Panc1 (cell line): ENCODE measurements at regions not wholly inside any gene's neighbourhood (a gene's known extent, or its start where the extent isn't known, plus 50 kb on each side); places are given as distances from the start of the nearest gene placed in this dataset.

Experiments
- ATAC-seq: fragments of 200-7000 bp; cut with Tn5 transposase; 2 replicates; pipeline ENCODE4 v1.9.1; 2020; ENCODE audit warnings: mild to moderate bottlenecking, moderate library complexity
- BruUV-seq: library from RNA; stranded (reverse); fragments of 400-500 nt; replicated peaks from 2 replicates; lab custom pipeline; 2021; lab: Mats Ljungman, UMichigan
- CTCF ChIA-PET: fragments of 300-600 bp; sonication (Branson Sonifier 250); formaldehyde crosslinking; loops from one replicate; lab custom pipeline; 2022; ENCODE audit warnings: antibody characterized with exemption; lab: Charles Lee
- POLR2A ChIA-PET: fragments of 300-600 bp; sonication (Branson Sonifier 250); formaldehyde crosslinking; loops from one replicate; lab custom pipeline; 2022; ENCODE audit warnings: antibody characterized with exemption; lab: Charles Lee
- DNase-seq: peaks from one replicate; pipeline ENCODE4 v3.0.0-alpha.2; 2010; ENCODE audit warnings: low read depth, low spot score
- H3K27ac ChIP-seq: 2 replicates; pipeline ENCODE4 v1.5.1; 2011; ENCODE audit warnings: mild to moderate bottlenecking, low read length, inconsistent platforms
- H3K27me3 ChIP-seq: fragments of 200-500 bp; sonication (Bioruptor generic); 2 replicates; pipeline ENCODE4 v1.6.0; 2014; ENCODE audit warnings: low read length, inconsistent platforms; ENCODE audit not compliant: control insufficient read depth, insufficient read depth
- H3K36me3 ChIP-seq: fragments of 200-500 bp; sonication (Bioruptor generic); 2 replicates; pipeline ENCODE4 v1.5.1; 2014; ENCODE audit warnings: inconsistent platforms, mild to moderate bottlenecking, low read length, moderate library complexity; ENCODE audit not compliant: control insufficient read depth, insufficient read depth
- H3K4me1 ChIP-seq: 2 replicates; pipeline ENCODE4 v1.5.1; 2011; ENCODE audit warnings: inconsistent platforms, mild to moderate bottlenecking, low read length, moderate library complexity; ENCODE audit not compliant: control insufficient read depth, insufficient read depth
- H3K4me3 ChIP-seq, 2 experiments: 2 replicates each; pipeline ENCODE4 v1.5.1; 2011 to 2012; ENCODE audit warnings: low read depth in 2 of 2, low read length in 2 of 2, mild to moderate bottlenecking in 2 of 2, inconsistent platforms in 1 of 2, moderate library complexity in 1 of 2
- H3K9me3 ChIP-seq: fragments of 200-500 bp; sonication (Bioruptor generic); 2 replicates; pipeline ENCODE4 v1.5.1; 2014; ENCODE audit warnings: low read depth, mild to moderate bottlenecking, inconsistent platforms, low read length, moderate library complexity; ENCODE audit not compliant: control insufficient read depth, insufficient read depth
- CTCF ChIP-seq: fragments of 450-650 bp; IDR thresholded peaks from 2 replicates; pipeline ENCODE4 v1.5.1; 2017; ENCODE audit warnings: mild to moderate bottlenecking
- POLR2AphosphoS5 ChIP-seq: IDR thresholded peaks from 2 replicates; pipeline ENCODE4 v1.6.1; 2012; ENCODE audit warnings: mild to moderate bottlenecking, low read depth, low read length, moderate library complexity
- REST ChIP-seq, 2 experiments: IDR thresholded peaks; 2 replicates each; pipeline ENCODE4 v1.6.1; 2011 to 2012; ENCODE audit warnings: low read depth in 2 of 2, control low read depth in 1 of 2, low read length in 1 of 2, mild to moderate bottlenecking in 1 of 2, moderate library complexity in 1 of 2; ENCODE audit not compliant: insufficient read depth in 1 of 2
- SIN3A ChIP-seq: IDR thresholded peaks from 2 replicates; pipeline ENCODE4 v1.6.1; 2012; ENCODE audit warnings: low read depth, mild to moderate bottlenecking, low read length, moderate library complexity, borderline replicate concordance; ENCODE audit not compliant: insufficient read depth
- TCF7L2 ChIP-seq: IDR thresholded peaks from 2 replicates; pipeline ENCODE4 v1.6.1; 2011; ENCODE audit warnings: mild to moderate bottlenecking, low read depth, low read length, inconsistent platforms
- in situ Hi-C: cut with HindIII; loops from 2 replicates; pipeline ENCODE4 v1.10.0; 2016; ENCODE audit warnings: low sequenced_read_pairs, low pct_unique_long_range_greater_than_20kb
- intact Hi-C: fragments of 100-400 bp; cut with micrococcal nuclease; formaldehyde crosslinking; loops from one replicate; pipeline ENCODE4 v1.10.0; 2022; ENCODE audit not compliant: unreplicated experiment

DNA sequence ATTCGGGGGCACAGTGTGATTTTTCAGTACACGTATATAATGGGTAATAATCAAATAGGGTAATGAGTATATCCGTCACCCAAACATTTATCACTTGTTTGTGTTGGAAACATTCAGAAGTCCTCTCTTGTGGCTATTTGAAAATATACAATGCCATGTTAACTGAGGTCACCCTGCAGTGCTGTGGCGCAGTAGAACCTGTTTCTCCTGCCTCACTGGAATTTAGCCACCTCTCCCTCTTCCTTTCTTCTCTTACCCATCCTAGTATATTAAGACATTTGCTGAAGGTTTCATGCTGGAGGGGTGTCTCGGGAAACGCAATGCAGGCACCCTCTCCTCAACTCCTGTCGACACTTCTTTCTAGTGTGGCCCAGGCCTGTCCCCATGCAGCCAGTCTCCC is 425.3 kb upstream of the MKI67 start:
- Histone ChIP-seq H3K36me3 (no peaks in the 10 kb centered on the region), H3K27ac (no peak overlapping the region), H3K9me3 (no peaks in the 10 kb centered on the region), H3K4me3 (no peak overlapping the region), H3K4me1 (no peaks in the 10 kb centered on the region), H3K27me3 (peaks cover 9% of the 10 kb centered on the region; the same call in 1 of the 2 replicates)
- no peak for DNase-seq
- no peak for ATAC-seq
- BruUV-seq, result no TSS peak
- intact Hi-C loops (no loop called here), in situ Hi-C loops (no loop called here)
- POLR2A ChIA-PET, result no interaction called here
- no peak for TF ChIP-seq SIN3A
- TF ChIP-seq POLR2AphosphoS5, result no peak
- no peak for TF ChIP-seq REST (IDR thresholded peaks at IDR 0.05; ENCODE audit: insufficient read depth in 1 of 2, low read depth in 2 of 2, low read length in 1 of 2)
- no peak for TF ChIP-seq TCF7L2
- no peak for TF ChIP-seq CTCF
- CTCF ChIA-PET, result no interaction called here

GRCh38 chr10:128553755-128554154 is 427.5 kb upstream of the MKI67 start:
- Histone ChIP-seq H3K36me3 (no peaks in the 10 kb centered on the region), H3K4me1 (no peaks in the 10 kb centered on the region), H3K27ac (no peak overlapping the region), H3K4me3 (no peak overlapping the region), H3K9me3 (no peaks in the 10 kb centered on the region), H3K27me3 (peaks cover 5% of the 10 kb centered on the region)
- CTCF ChIA-PET, result no interaction called here
- BruUV-seq, result no TSS peak
- DNase-seq, result no peak
- intact Hi-C loops, result no loop called here
- POLR2A ChIA-PET, result no interaction called here
- no peak for ATAC-seq
- TF ChIP-seq CTCF (no peak), SIN3A (no peak), REST (IDR thresholded peaks at IDR 0.05; ENCODE audit: insufficient read depth in 1 of 2, low read depth in 2 of 2, low read length in 1 of 2) (no peak), TCF7L2 (no peak), POLR2AphosphoS5 (no peak)
- in situ Hi-C loops, result no loop called here
